ENCODE measurements at regions not wholly inside any gene's neighbourhood (a gene's known extent, or its start where the extent isn't known, plus 50 kb on each side); places are given as distances from the start of the nearest gene placed in this dataset.

- H3K79me2 ChIP-seq (ENCODE audit: control insufficient read depth, insufficient read depth, low read length), result no peaks in the 10 kb centered on the region
- TF ChIP-seq CTCF (optimal IDR thresholded peaks at IDR 0.05 in 1 of 3, IDR thresholded peaks at IDR 0.05 in 1 of 3, conservative IDR thresholded peaks at IDR 0.05 in 1 of 3; ENCODE audit: extremely low read depth in 1 of 3, insufficient read depth in 2 of 3, low read length in 3 of 3), result no peak
- TF ChIP-seq EZH2 (IDR thresholded peaks at IDR 0.05; ENCODE audit: low read length), result no peak
- no peaks in the 10 kb centered on the region for H3K9me1 ChIP-seq (ENCODE audit: control insufficient read depth, extremely low read depth, insufficient read depth, low read length)
- H3K4me1 ChIP-seq (ENCODE audit: control insufficient read depth, extremely low read depth, insufficient read depth, low read length), result no peaks in the 10 kb centered on the region
- H3K4me2 ChIP-seq (ENCODE audit: control insufficient read depth, extremely low read depth, insufficient read depth, low read depth, low read length), result no peak overlapping the region
- no peak overlapping the region for H2AFZ ChIP-seq (ENCODE audit: control insufficient read depth, low read length)
- no peaks in the 10 kb centered on the region for H3K27me3 ChIP-seq (ENCODE audit: control insufficient read depth, extremely low read depth, insufficient read depth, low read length)
- no peaks in the 10 kb centered on the region for H4K20me1 ChIP-seq (ENCODE audit: control insufficient read depth, extremely low read depth, insufficient read depth, low read length)
- no peak for DNase-seq (ENCODE audit: low read depth, low spot score)
- no peak for FAIRE-seq
- dilution Hi-C loops (cut with MboI; ENCODE audit: extremely low pct_ligation_motif_present, low sequenced_read_pairs), result no loop called here
- no peaks in the 10 kb centered on the region for H3K9me3 ChIP-seq (ENCODE audit: control insufficient read depth, low read depth, low read length)
- no peaks in the 10 kb centered on the region for H3K36me3 ChIP-seq (ENCODE audit: control insufficient read depth in 2 of 2, extremely low read depth in 1 of 2, insufficient read depth in 2 of 2, low read length in 2 of 2)
- no peak overlapping the region for H3K27ac ChIP-seq (ENCODE audit: control insufficient read depth, insufficient read depth, low read length)
- H3K4me3 ChIP-seq (ENCODE audit: control insufficient read depth in 2 of 3, extremely low read depth in 1 of 3, insufficient read depth in 2 of 3, low read depth in 1 of 3, low read length in 3 of 3), result no peak overlapping the region
- no peak overlapping the region for H3K9ac ChIP-seq (ENCODE audit: control insufficient read depth, extremely low read depth, insufficient read depth, low read length)
Measured at GRCh38 chr6:156087487-156087886, 631.8 kb upstream of the NOX3 start.

- H3K4me1 ChIP-seq (ENCODE audit: control insufficient read depth, extremely low read depth, insufficient read depth, low read length), result no peaks in the 10 kb centered on the region
- no peak overlapping the region for H3K4me2 ChIP-seq (ENCODE audit: control insufficient read depth, extremely low read depth, insufficient read depth, low read depth, low read length)
- no peaks in the 10 kb centered on the region for H3K9me1 ChIP-seq (ENCODE audit: control insufficient read depth, extremely low read depth, insufficient read depth, low read length)
- no peak overlapping the region for H2AFZ ChIP-seq (ENCODE audit: control insufficient read depth, low read length)
- dilution Hi-C loops (cut with MboI; ENCODE audit: extremely low pct_ligation_motif_present, low sequenced_read_pairs), result no loop called here
- FAIRE-seq (no peak), DNase-seq (ENCODE audit: low read depth, low spot score) (no peak)
- no peak overlapping the region for H3K27ac ChIP-seq (ENCODE audit: control insufficient read depth, insufficient read depth, low read length)
- H3K27me3 ChIP-seq (ENCODE audit: control insufficient read depth, extremely low read depth, insufficient read depth, low read length), result no peaks in the 10 kb centered on the region
- H4K20me1 ChIP-seq (ENCODE audit: control insufficient read depth, extremely low read depth, insufficient read depth, low read length), result no peaks in the 10 kb centered on the region
- no peak overlapping the region for H3K9ac ChIP-seq (ENCODE audit: control insufficient read depth, extremely low read depth, insufficient read depth, low read length)
- H3K4me3 ChIP-seq (ENCODE audit: control insufficient read depth in 2 of 3, extremely low read depth in 1 of 3, insufficient read depth in 2 of 3, low read depth in 1 of 3, low read length in 3 of 3), result no peak overlapping the region
- H3K36me3 ChIP-seq (ENCODE audit: control insufficient read depth in 2 of 2, extremely low read depth in 1 of 2, insufficient read depth in 2 of 2, low read length in 2 of 2), result no peaks in the 10 kb centered on the region
- TF ChIP-seq EZH2 (IDR thresholded peaks at IDR 0.05; ENCODE audit: low read length) (no peak), CTCF (optimal IDR thresholded peaks at IDR 0.05 in 1 of 3, IDR thresholded peaks at IDR 0.05 in 1 of 3, conservative IDR thresholded peaks at IDR 0.05 in 1 of 3; ENCODE audit: extremely low read depth in 1 of 3, insufficient read depth in 2 of 3, low read length in 3 of 3) (no peak)
- no peaks in the 10 kb centered on the region for H3K79me2 ChIP-seq (ENCODE audit: control insufficient read depth, insufficient read depth, low read length)
- H3K9me3 ChIP-seq (ENCODE audit: control insufficient read depth, low read depth, low read length), result no peaks in the 10 kb centered on the region
Measured at GRCh38 chr6:156082012-156082411, 626.4 kb upstream of the NOX3 start.

All from keratinocyte (primary cell).